ENCODE measurements at regions not wholly inside any gene's neighbourhood (a gene's known extent, or its start where the extent isn't known, plus 50 kb on each side); places are given as distances from the start of the nearest gene placed in this dataset.

DNA sequence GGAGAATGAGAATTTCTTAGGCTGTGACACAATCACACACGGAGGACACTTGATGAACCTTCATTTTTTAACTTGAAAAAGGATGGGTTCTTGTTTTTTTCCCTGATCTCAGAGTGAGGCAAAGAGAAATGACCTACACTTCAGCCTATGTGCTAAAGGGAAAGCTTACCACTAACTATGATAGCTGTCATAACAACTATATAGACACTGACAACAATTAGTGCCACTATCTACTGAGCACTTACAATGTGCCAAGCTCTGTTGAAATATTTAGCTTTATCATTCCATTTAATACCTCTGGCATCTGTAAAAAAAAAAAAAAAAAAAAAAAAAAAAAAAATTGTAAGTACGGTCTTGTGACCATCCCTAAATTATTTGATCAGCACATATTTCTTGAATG is 135.9 kb upstream of the WWC1 start:
- FAIRE-seq (no peak), DNase-seq (ENCODE audit: extremely low spot score, insufficient read length, low read depth) (no peak)

DNA sequence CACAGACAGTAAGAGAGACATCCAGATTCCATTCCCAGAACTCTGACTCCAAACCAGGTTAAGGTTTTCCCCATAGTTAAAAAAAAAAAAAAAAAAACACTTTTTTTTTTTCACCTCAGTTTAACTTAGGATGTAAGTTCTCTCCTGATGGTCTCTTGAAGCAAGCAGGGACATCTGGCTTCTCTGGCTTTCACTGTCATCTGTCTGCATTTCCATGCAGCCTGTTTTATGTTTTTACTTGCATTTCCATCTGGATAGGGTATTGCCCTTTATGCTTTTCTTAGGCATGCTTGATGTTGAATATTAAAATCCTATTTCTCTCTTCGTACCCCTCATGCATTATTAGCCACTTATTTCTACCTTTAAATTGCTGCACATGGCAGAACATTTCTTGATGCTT is 135.3 kb upstream of the WWC1 start:
- no peak for DNase-seq (ENCODE audit: extremely low spot score, insufficient read length, low read depth)
- FAIRE-seq = no peak

DNA sequence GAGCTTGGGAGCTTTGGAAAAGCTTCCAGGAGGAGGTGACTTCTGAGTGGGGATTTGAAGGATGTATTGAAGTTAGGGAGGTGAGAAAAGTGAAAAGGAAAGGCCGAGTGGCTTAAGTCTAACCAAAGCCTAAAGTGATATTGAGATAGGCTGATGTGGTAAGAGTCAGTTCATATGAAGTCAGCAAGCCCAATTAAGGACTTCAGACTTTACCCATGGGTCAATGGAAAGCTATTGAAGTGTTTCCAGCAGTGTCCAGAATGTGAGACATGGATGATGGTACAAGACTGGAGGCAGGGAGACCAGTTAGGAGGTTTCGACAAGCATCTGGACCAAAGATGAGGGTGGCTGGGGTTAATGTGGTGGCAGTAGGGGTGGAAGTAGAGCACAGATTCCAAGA is 134.3 kb upstream of the WWC1 start:
- DNase-seq (ENCODE audit: extremely low spot score, insufficient read length, low read depth) (no peak), FAIRE-seq (no peak)

DNA sequence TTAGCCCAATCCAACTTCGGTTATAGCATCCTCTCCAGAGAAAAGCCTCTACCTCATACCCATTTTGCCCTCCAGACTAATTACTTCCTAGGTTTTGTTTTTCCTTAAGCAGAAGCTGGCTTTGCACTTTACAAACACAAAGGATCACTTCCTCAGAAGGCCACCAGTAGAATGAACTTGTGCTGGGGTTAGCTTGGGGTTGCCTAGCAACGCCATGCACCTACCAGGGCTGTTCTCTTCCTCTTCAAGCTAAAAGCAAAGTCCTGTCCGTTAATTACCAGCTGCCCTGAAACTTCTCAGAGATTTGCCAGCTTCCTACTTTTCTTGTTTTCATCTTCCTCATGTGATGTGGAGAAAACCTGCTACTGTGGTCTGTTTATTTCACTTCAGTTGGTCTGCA is 132.0 kb upstream of the WWC1 start:
- FAIRE-seq = no peak
- no peak for DNase-seq (ENCODE audit: extremely low spot score, insufficient read length, low read depth)

DNA sequence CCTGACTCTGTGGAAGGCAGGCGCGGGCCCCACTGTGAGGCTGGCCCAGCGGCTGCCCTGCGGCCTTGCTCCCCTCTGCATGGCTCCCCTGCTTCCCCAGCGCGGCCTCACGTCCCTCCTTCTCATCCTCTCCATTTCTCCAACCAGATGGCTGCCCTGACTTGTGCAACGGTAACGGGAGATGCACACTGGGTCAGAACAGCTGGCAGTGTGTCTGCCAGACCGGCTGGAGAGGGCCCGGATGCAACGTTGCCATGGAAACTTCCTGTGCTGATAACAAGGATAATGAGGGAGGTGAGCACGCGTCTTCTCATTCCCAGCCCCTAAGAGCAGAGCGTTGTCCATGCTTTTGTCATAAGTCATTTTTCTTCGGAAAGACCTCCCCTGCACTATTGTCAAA is 129.0 kb upstream of the WWC1 start:
- no peak for FAIRE-seq
- no peak for DNase-seq (ENCODE audit: extremely low spot score, insufficient read length, low read depth)

DNA sequence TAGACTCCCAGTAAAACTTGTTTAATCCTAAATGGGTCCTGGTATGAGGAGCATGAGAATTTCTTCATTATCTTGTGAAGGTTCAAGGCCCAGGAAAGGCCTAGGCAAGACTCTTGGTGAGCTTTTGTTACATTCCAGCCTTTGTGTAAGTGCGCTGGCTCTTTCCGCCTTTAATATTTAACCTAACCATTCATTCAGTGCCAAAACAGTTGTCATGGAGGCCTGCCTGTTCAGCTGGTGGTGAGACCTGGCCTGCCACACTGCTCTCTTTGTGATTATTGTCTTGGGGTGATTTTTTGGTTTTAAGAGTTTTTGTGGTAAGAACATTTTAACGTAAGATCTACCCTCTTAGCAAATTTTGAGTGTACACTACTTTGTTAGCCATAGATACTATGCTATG is 127.5 kb upstream of the WWC1 start:
- FAIRE-seq (no peak), DNase-seq (ENCODE audit: extremely low spot score, insufficient read length, low read depth) (no peak)

DNA sequence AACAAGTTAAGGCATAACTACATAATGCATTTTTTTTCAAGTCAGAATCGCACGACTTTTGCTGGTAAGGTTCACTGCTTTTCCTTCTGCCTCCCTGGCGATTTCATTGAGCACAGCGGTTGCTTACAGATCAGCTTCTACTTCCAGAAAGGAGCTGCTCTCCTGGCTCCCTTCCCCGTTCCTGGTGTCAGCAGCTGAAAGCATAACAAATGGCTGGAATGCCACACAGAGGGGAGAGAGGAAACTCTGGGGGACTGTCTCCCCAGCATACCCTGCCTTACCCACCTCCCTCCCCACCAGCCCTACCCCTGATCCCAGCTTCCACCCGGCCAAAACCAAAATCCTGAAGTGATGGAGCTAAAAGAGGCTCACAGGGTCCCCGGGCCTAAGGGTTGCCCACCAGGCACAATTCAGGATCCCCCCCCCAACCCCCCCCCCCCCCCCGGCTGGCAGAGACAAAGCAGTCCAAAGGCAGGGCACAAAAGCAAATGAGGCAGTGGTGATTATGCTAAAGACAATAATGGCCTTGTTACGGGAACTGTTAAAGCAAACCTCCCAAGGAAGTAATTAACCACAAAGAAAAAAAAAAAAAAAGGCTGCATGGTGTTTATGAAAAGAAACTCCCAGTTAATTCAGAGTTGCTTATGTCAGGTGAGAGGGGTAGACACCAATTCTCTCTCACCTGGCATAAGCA is 126.1 kb upstream of the WWC1 start:
- no peak for DNase-seq (ENCODE audit: extremely low spot score, insufficient read length, low read depth)
- FAIRE-seq = no peak

DNA sequence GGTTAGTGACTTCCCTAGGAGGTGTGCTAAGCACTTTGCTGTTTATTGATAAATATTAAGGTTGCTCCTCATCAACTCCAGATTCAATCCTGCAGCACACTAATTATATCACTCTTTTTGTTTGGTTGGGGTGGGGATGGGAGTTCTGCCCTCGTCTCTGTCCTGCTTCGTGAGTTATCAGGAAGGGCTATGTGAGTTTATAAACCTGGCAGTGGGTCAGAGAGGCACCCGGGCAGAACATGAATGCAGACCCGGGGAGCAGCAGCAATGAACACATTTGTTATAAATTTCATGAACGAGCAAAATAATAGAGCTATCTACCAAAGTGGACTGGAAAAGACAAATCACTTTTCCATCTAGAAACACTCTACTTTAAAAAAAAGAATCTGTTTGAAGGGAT is 125.5 kb upstream of the WWC1 start:
- DNase-seq (ENCODE audit: extremely low spot score, insufficient read length, low read depth) (no peak), FAIRE-seq (no peak)

DNA sequence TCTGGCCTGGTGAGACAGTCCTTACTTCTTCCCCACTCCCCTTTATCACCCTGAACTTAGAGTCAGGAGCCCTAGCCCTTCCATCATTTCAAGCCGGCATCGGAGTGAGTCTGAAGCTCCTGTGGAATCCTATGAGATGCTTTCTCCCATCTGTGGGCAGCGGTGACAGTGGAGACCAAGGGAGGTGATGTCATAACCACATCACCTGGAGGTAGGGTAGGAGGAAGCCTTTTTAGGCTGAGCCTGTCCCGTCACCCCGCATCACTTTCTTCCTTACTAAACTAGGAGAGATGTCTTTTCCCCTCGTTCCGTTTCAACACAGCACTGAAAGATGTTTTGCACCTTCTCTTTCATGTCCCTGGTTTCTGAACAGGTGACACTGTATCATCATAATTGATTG is 124.1 kb upstream of the WWC1 start:
- no peak for DNase-seq (ENCODE audit: extremely low spot score, insufficient read length, low read depth)
- FAIRE-seq = no peak

DNA sequence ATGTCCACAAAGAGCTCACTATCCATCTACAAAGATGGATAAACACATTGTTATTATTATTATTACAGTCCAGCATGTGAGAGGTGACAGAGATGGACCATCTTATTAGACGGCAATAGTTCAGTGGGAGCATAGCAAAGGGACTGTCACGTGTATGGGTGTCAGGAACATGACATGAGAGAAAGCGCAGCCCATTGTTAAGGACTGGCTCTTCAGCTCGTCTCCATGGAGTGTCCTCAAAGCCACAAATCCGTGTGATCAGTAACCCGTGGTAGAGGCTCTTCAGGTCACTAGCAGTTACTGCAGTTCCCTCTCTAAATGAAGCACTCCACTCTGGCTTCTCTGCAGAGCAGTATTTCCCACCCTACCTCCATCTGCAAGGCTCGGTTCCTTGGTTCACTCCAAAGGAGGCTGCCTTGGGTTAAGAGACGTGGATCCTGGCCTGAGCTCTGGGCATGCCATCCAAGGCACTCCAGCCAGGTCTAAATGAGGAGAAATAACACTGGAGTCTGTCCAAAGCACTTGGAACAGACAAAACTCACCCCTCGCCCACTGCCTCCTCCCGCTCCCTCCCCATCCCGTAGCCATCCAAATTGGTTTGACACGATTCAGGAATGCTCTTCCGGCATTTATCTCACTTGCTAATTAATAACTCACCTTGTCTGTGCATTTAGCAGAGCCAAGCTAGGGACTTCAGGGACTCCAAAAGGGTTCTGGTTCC is 122.3 kb upstream of the WWC1 start:
- DNase-seq (ENCODE audit: extremely low spot score, insufficient read length, low read depth) (no peak), FAIRE-seq (no peak)

DNA sequence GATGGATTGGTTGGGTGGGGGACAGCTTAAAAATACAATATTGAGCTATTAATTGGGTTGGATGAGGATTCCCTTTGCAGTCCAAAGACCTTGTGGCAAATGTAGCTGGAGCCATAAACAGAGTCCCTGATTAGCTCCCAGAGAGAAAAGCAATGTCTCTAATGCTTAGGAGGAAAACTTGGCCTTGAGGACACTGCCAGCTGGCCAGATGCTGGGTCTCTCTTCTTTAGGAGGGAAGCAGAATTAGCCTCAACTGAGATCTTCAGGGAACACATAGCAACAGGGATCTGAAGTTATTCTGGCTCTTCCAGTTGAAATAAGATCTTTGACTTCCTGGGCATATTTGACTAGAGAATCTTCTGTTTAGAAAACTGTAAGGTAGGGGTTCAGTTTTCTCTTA is 121.7 kb upstream of the WWC1 start:
- no peak for FAIRE-seq

DNA sequence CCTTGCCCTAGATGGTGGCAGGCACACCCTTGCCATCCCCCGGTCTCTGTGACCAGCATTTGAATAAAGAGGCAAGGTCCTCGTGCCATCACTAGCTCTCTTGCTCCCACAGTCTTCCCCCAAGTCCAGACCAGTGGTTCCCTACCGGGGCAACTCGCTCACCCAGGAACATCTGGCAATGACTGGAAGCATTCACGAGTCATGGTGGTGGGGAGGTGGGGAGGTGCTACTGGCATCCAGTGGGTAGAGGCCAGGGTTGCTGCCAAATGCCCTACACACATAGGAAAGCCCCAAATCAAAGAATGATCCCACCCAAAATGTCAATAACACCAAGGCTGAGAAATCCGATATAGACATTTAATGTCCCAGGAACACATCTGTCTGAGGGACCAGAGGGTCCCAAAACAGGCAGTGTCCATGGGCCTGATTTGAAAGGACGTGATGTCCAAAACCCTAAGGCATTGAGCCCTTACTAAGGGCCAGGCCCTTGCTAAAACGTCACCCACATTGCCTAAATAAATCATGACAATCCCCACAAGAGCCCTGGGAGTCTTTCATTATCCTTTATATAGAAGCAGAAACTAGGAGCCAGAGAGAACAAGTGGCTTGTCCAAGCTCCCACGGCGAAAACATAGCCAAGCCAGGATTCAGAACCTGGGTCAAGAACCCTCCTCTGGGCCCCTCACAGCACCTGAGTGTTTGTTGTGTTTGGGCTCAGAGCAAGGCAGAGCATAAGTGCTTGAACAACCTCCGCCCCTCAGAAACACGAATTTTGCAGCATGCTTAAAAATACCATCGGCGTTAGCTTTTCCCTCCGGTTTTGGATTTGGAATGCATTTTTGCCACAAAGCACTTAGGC is 119.3 kb upstream of the WWC1 start:
- DNase-seq (ENCODE audit: extremely low spot score, insufficient read length, low read depth) (no peak), FAIRE-seq (no peak)

More for the DNA sequence above, 121.7 kb upstream of the WWC1 start:
- DNase-seq (ENCODE audit: extremely low spot score, insufficient read length, low read depth) = no peak

DNA sequence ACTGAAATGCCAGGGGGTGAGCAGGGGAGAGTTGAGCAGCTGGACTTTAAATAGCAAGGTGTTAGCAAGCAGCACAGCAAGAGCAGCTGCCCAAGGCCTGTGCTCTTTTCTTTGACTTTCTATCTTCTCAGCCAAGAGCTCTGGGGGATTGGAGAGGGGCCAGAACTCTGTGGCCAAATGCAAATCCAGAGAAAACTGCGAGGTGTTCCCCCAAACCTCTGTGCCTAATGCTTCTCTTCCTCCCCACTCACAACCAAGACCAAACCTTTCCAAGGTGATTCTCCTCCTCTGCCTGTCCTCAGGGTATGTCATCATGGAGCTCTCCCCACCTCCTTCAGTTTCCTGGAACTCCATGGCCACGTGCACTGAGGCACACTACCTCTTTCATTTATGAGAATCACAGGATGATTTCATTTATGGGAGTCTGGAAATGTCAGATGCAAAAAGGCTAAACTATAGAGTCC is 118.7 kb upstream of the WWC1 start:
- DNase-seq (ENCODE audit: extremely low spot score, insufficient read length, low read depth) = no peak
- no peak for FAIRE-seq

DNA sequence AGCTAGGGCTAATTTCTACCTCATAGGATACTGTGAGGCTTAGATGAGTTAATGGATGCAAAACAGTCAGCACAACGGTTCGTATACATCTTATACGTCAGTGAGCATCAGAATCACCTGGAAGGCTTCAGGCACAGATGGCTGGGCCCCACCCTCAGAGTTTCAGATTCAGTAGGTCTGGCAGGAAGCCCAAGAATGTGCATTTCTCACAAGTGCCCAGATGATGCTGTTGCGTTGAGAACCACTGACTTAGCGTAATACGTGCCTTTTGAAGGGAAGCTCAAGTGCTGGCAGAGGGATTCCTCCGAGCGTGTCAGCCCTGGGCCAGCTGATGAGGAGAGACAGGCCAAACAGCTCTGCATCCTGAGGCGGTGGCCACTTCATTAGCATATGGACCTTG is 117.1 kb upstream of the WWC1 start:
- peak; percentile 63 for FAIRE-seq

DNA sequence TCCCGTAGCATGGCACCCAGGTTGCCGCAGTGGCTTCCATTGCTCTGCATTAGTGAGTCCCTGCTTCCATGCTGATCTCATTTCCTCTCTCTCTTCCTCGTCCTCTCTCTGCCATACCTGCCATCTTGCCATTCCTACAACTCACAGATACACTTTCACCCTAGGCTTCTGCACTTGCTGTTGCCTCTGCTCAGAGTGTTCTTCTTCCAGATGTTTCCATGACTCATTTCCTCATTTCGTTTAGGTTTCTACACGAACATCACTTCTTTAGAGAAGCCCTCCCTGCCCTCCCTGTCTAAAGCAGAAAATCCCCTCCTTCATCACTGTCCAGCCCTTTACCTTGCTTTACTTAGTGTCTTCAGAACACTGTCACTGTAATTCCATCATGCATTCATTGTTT is 115.2 kb upstream of the WWC1 start:
- no peak for DNase-seq (ENCODE audit: extremely low spot score, insufficient read length, low read depth)
- no peak for FAIRE-seq

More for the DNA sequence above, 117.1 kb upstream of the WWC1 start:
- DNase-seq (ENCODE audit: extremely low spot score, insufficient read length, low read depth) = no peak

DNA sequence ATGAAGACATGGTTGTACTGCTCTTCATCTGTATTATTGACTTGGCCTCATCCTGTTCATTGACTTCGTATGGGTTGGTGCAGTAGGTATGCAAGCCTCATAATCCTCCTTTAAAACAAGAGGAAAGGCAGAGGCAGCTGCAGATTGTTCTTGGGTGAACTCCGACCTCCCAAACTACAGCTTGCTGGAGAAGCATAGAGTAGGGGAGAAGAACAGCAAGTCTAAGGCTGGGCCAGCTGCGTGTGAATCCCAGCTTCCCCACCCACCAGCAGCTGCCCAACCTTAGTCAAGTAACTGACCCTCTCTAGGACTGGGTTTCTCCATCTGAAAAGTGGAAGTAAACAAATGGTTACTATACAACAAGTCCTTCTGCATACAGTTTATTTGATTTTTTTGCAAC is 114.5 kb upstream of the WWC1 start:
- FAIRE-seq (no peak), DNase-seq (ENCODE audit: extremely low spot score, insufficient read length, low read depth) (no peak)

DNA sequence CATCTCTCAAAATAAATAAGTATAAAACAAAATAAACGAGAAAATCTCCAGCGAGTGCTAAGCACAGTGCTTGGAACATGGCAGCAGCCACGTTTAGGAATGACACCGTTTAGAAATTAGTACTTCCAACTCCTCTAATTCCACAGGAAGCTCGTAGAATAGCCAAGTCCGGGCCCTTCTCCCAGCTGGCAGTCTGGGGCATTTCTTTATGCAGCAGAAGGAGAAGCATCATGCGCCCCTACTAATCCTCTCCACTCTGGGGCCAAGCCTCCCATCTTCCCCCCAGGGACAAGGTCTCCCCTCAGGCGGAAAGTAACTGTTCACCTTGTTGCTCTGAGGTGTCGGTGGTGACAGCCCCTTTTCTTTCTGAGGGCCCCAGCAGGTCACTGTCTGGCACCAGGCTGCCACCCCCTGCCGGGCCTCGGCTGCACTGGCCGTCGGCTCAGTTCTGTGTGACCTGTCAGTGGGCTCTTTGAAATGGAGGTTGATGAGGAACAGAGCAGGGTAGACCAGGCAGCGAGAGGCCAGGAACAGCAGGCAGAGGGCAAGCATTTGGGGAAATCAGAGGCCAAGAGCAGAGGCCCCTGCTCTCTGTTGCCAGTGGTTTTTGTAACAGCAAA is 113.5 kb upstream of the WWC1 start:
- FAIRE-seq = no peak
- no peak for DNase-seq (ENCODE audit: extremely low spot score, insufficient read length, low read depth)

DNA sequence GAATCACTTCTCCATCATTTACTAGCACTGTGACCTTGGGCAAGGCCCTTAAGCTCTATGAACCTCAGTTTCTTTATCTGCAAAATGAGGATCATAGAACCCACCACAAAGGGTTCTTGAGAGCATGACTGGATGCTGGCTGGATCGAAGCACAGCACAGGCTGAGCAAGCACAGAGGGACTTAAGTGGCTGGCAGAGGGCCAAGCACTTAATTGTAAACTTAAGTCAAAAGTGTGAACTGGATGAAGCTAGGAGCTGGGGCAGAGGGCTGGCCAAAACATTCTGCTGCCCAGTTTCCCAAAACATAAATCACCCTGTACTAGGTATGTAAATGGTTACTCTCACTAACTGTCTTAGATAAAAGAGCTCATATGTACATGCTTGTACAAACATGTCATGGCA is 112.3 kb upstream of the WWC1 start:
- FAIRE-seq (no peak), DNase-seq (ENCODE audit: extremely low spot score, insufficient read length, low read depth) (no peak)

DNA sequence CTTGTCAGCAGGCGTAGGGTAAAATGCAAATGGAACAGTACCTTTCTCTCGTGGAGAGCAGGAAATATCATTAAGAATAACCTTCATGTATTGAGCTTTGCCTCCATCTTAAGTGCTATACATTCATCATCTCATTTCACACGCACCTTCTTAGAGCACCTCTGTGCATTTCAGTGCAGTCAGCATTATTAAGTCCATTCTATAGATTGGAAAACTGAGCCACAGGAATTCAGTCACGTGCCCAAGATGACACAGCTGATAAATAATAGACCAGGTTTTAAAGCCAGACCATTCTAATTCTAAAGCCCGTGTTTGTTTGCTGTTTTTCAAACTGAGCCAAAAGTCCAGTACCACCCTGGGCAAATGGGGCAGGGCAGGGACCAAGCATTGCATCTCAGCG is 109.2 kb upstream of the WWC1 start:
- no peak for DNase-seq (ENCODE audit: extremely low spot score, insufficient read length, low read depth)

DNA sequence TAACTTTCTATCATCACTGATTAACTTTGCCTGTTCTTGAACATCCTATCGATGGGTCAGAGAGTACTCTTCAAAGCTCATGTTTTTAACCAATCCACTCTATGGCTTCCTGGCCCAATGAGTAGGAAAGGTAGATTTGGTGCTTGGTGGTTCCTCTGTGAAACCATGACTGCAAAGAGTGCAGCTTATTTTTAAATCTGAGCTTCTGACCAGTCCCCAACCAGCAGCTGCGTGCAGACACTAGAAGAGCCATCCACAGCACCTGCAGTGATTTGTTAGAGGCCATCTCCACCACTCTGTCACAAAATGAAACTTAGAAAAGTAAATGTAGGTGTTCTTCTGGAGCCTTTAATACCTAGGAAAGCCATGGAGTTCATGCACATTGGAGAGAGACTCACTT is 107.3 kb upstream of the WWC1 start:
- no peak for DNase-seq (ENCODE audit: extremely low spot score, insufficient read length, low read depth)
- no peak for FAIRE-seq

More for the DNA sequence above, 109.2 kb upstream of the WWC1 start:
- no peak for FAIRE-seq

Data from GM18507 (cell line).